GM19395 (cell line): ENCODE measurements at regions not wholly inside any gene's neighbourhood (a gene's known extent, or its start where the extent isn't known, plus 50 kb on each side); places are given as distances from the start of the nearest gene placed in this dataset.
"Not testable (repeated sequence)": the region's sequence is repeated elsewhere in the genome, so short reads cannot be mapped to it uniquely, and the experiment has no call there.

ENCODE experiments used
- ATAC-seq: cut with Tn5 transposase; IDR thresholded peaks from one replicate; pipeline ENCODE4 v1.9.1; 2021; ENCODE audit warnings: mild to moderate bottlenecking, moderate library complexity; ENCODE audit not compliant: unreplicated experiment

- no peak for ATAC-seq
These were observed 262.6 kb upstream of the MCTP2 start for GRCh38 chr15:93968773-93969172.

DNA sequence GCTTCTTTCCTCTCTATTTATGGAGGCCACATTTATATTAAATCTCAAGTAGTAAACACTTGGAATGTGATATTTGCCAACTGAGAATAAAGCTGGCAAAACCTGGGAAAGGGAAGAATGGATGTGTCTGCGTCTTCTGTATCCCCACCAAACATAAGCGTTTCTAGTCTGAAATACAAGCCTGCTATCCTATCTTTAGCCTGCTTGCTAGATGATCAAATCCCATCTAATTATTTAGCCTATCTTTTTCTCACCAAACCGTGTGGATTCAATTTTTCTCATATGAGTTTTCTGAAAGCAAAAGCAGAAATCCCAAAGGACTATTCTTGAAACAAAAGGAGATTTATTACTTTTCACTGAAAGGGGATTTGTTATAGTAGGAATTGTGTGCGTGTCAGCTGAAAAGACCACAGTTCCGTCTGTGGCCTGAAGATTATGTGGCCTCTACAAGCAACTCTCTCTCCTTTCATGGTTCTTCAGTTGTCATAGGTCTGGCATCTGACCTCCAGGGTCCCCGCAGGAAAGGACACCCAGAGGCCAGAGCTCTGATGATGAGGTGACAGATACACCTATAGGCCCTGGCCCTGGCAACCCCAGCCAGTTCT lies 266.0 kb upstream of the MCTP2 start:
- no peak for ATAC-seq

GRCh38 chr15:93954985-93955571 lies 276.3 kb upstream of the MCTP2 start:
- ATAC-seq: no peak

DNA sequence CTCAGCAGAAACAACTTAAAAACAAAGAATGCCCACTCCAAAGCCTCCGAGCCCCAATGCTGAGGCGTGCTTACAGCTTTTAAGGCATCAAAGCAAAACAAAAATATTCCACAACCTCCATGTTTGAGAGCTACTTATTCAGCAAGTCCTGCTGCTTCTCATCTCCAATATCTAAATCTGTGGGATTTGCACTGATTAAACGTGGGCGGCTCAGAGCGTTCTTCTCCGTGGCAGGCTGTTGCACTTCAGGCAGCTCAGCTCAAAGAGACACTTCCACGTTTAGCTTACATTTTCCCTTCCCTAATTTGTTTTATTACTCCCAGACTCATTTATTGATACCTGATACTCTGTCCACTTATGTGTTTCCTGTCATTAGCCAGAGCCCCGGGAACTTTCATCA lies 282.6 kb upstream of the MCTP2 start:
- ATAC-seq: no peak

- ATAC-seq: no peak
These were observed 287.8 kb upstream of the MCTP2 start for GRCh38 chr15:93943586-93943985.

DNA sequence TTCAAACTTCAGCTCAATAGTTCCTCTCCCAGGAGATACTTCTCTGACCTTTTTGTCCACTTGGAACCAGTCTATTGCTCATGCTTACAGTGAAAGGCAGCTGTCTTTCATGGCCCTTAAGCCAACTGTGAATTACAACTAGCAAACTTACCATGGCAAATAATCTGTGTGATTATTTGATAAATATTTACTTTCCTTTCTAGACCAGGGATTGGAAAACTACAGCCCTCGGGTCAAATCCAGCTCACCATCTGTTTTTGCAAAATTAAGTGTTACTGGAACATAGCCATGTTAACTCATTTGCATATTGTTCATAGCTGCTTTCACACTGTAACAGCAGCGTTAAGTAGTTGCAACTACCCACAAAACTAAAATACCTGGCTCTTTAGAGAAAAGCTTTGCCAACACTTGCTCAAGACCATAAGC lies 289.1 kb upstream of the MCTP2 start:
- no peak for ATAC-seq

DNA sequence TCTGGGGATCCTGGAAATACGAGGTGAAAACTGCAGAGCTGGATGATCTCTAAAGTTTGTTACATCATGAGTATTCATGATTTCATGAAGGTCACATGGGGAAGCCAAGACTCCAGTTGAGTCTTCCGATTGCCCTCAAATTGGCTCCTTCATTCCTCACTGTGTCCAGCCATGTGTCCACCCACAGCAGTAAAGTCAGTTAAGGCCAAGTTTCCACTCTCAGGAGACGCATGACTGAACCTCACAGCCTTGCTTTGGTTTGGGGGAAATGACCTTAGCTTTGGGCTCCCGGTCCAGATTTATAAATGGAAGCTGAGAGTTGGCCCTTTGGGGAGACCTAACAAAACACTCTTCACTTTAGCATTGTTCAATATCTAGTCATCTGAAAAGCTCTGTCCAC lies 289.7 kb upstream of the MCTP2 start:
- no peak for ATAC-seq

- no peak for ATAC-seq
These were observed 291.1 kb upstream of the MCTP2 start for GRCh38 chr15:93940226-93940625.

DNA sequence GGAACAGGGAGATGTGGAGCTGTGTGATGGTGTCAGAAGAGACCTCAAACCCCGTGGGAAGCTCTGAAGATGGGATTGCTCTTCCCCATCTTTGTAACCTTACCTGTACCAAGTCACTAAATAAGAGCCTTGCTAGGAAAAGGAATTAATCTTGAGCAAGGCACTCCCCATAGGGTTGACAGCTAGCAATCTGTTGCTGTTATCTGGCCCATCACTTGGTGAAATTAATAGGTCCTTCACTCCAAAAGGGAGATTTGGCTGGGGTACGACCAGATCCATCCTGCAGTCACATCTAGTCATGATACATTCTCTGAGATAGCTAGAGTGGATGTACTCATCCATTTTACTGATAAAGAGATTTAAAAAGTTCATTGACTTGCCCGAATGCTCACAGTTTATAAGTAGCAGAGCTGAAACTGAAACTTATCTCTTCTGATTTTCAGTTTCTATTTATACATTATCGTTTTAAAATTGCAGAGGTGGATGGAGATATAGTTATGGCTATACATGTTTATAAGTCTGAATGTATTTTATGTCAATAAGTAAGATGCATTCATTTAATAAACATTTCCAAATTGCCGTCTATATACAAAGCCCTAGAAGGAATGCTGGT lies 299.1 kb upstream of the MCTP2 start:
- peak; percentile 90 for ATAC-seq

- ATAC-seq: no peak
These were observed 301.8 kb upstream of the MCTP2 start for GRCh38 chr15:93929375-93930094.

- ATAC-seq: no peak
These were observed 311.2 kb upstream of the MCTP2 start for GRCh38 chr15:93920204-93920603.

DNA sequence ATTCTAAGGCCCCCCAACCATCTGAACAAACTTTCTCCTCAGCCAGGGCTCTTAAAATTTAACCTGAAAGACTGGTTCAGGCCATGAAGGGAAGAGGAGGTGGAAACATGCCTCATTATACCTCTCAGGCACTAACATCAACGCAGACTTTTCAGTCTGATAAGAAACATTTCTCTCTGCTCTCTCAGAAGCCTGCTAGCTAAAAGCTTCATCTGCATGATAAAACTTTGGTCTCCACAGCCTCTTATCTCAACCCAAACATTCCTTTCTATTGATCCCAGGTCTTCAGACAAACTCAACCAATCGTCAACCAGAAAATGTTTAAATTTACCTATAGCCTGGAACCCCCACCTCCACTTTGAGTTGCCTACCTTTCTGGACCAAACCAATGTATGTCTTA lies 312.6 kb upstream of the MCTP2 start:
- not testable (repeated sequence) for ATAC-seq

DNA sequence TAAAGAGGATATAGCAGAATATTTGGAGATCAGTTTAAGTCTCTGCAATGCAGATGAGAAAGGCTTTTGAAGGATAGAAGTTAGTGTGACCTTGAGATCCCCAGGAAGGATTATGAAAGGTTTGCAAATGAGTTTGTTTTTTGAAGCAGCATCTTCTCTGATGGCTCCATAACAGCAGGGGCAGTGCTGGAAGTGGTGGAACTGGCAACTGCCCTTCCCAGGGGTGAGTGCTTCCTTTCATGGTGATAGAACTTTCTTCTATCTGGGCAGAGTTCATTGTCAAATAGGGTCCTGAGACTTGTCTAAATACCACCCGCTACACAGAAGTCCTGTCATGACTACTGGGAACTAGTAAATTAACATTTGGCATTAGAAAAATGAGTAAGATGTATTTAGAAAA lies 314.2 kb upstream of the MCTP2 start:
- ATAC-seq: no peak

DNA sequence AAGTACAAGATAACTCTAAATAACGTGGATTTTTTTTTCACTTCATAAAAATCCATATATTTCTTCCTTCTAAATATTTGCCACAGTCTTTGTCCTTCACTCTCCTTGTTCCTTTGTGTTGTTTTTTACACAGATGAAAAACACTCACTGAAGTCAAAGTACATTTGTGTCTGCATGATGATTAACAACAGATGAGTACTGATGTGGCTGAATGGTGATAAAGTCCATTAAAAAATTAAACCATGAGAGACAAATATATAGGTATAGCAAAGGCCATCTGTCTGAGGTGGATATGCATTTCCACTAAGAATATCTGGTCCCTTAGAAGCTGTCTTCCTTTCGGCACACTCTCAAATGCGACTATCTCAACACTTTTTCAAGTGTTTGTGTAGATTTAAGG lies 317.5 kb upstream of the MCTP2 start:
- ATAC-seq: no peak

DNA sequence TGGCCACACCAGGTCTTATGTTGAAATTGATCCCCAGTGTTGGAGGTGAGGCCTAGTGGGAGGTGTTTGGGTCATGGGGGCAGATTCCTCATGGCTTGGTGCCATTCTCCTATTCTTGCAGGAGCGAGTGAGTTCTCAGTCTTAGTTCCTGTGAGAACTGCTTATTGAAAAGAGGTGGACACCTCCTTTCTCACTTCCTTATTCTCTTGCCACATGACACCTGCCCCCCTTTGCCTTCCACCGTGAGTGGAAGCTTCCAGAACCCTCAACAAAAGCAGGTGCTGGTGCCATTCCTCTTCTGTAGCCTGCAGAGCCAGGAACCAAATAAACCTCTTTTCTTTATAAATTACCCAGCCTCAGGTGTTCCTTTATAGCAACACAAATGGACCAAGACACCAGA lies 318.1 kb upstream of the MCTP2 start:
- ATAC-seq: peak; percentile 70

- ATAC-seq: no peak
These were observed 330.6 kb upstream of the MCTP2 start for GRCh38 chr15:93900476-93901400.

GRCh38 chr15:93899817-93900216 lies 331.5 kb upstream of the MCTP2 start:
- no peak for ATAC-seq

DNA sequence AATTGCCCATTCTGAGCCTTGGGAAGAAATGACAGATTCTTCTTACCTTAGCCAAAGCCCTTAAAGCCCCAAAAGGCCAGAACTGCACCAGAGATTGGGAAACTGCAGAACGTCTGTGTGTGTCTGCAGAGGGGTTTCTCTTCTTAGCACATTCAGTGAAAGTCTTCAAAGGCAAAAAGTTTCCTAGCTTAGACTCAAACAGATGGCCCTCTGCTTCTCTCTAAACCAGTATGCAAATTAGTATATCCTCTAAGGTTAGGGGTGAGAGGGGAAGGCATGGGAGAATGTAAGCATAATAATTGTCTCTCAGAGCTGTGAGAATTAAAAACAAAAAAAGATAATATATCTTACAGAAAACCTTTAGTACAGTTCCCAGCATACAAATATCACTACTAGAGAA lies 334.0 kb upstream of the MCTP2 start:
- ATAC-seq: no peak

GRCh38 chr15:93895976-93896770 lies 335.2 kb upstream of the MCTP2 start:
- no peak for ATAC-seq

DNA sequence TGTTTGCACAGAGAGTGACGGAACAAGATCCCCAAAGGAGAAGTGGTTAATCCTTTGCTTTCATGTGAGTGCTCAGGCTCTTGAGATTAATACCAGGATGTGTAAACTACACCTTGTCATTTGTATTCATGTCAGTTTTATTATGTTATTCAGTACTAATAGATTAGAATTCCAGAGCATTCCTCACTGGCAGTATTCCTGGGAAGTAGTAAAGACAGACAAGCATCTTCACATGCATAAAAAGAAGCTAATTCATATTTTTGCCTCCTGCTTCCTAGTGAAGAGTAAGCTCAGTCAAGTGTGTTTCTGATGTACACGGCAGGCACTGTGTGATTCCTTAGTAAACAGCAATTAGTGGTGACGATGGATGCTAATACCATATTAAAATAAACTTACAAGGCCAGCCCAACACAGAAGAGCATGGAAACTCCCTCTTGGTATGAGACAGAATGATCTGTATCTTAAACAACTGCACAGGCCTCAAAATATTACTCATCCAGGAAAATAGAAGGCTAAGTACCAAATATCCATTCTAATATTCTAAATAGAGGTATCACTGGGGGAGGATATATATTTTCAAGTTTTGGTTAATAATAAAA lies 336.8 kb upstream of the MCTP2 start:
- no peak for ATAC-seq
